Epidermal melanocyte (primary cell): ENCODE measurements at regions not wholly inside any gene's neighbourhood (a gene's known extent, or its start where the extent isn't known, plus 50 kb on each side); places are given as distances from the start of the nearest gene placed in this dataset.

ENCODE experiments used
- DNase-seq: peaks from one replicate; pipeline ENCODE4 v3.0.0; 2011; ENCODE audit warnings: low spot score; ENCODE audit not compliant: insufficient read length

DNA sequence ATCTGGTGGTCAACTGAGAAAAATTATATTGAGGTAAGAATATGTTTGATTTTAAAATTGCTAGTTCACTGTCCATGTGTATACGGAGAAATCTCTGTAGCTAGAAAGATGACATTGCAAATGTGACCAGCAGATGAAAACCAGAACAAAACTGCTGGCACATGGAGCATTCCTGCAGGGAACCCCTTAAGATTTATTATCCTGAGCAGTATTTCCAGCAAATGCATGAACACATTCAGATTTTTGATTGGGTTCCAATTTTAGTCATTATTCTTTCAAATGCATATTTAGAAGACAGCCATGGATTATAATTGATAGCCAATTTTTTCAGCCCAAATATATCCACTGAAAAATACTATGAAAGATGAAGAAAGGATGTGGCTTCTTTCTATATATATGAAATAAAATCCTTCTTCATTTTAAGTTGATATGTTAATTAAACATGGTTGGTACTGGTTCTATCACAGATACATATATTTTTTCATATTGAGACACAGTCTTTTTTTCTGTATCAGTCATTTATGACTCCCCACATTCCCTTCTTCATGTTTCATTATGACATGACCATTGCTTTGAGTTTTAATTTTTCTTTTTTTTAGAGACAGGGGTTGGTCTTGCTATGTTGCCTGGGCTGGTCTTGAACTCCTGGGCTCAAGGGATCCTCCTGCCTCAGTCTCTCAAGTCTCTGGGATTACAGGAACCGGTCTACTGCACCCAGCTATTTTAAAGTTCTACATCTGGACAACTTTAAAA lies 376.5 kb downstream of the KLF12 start:
- no peak for DNase-seq

DNA sequence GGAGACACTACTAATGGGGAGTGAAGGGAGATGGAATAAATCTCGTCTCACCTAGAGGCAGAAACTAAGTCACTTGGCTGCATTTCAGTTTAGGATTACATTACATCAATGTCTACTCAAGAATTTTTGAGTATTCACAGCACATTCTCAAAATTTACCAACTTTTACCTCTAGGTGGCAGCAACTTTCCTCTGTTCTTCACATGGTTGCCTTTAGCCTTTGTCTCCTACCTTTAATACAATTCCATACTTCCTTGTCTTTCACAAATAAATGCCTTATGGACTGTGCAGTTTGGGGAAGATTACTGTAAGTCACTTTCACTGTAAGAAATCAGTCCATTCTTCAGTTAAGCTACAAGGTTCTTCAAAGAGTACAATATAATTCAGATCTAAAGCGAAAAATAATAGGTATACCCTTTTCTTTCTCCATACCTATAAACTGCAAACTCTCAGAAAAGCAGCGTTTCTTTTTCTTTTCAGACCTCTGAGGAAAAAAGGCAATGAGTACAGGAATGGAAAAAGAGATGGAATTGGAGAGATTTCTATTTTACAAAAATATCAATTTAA lies 379.4 kb downstream of the KLF12 start:
- peak; percentile 46 for DNase-seq

DNA sequence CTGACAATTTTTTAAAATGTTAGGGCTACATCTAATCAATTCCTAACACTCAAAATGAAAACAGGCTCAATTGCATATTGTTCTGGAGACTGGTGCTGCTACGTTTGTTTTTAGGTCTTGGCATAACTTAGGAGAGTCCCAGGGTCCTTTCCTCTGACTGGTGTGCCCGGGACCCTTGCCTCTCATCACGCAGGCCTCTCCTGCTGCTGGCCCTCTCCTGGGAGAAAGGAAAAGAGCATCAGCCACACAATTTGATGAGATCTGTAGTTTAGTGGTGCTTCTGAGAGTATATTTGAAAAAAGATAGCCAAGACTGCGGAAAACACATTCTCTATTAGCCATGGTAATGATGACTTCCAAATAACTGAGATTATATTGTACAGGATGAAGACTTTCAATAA lies 380.0 kb downstream of the KLF12 start:
- no peak for DNase-seq

DNA sequence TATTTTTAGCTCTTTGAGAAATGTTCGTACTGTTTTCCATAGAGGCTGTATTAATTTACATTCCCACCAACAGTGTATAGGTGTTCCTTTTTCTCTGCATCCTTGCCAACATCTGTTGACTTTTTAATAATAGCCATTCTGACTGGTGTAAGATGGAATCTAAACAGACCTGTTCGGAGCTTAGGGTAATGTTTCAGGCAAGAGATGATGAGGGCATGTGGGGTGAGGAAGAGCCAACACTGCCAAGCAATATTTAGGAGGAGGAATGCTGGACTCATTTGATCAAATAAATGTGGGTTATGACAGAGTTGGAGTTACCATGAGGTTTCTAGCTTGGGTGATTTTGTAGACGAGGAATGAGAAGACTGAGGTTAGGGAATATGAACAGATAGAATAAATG lies 382.9 kb downstream of the KLF12 start:
- no peak for DNase-seq

DNA sequence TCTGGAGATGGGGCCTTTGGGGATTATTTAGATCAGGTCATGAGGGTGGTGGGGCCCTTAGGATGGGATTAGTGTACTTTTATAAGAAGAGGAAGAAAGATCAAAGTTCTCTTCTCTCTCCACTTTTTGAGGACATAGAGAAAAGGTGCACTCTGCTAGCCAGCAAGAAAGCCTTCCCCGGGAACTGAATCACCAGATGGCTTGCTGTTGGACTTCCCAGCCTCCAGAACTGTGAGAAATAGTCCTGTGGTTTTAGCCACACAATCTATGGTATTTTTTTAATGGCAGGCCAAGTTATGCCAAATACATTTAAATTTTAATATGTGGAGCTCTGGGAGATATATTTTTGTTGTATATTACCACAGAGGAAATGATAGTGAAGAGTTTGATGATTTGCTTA lies 385.8 kb downstream of the KLF12 start:
- no peak for DNase-seq

DNA sequence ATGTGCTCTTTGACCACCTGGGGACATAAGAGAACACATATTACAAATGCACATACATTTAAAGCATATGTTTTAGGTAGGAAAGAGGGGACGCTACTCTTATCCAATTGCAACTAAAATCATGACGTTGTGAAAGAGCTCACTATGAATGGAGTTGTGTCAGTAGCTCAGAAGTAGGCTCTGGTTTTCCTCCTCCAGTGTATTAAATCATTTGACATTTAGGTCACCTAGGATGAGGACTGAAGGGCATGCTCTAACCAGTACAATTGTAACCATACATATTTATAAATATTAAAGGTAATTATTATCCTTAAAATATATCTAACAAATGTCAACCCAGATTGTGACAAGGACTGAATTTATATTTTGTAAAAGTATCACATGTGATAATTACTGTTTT lies 389.0 kb downstream of the KLF12 start:
- DNase-seq: no peak

DNA sequence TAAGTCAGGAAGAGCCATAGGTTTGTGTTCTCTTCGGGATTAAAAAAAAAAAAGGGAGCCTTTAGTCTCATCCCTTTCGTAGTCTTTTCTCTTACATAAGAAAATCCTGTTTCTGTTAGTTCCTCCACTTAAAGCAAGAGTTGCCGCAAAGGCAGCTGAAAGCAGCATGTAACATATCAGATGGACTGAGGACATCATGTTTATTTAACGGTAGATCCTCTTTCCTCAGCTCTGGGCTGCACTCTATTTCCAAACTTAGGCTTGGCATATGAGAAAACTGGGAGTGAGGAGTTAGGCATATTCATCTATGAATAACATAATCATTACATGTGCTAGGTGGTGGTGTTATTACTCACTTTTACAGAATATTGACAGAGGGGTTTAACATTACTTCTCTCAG lies 391.2 kb downstream of the KLF12 start:
- no peak for DNase-seq

DNA sequence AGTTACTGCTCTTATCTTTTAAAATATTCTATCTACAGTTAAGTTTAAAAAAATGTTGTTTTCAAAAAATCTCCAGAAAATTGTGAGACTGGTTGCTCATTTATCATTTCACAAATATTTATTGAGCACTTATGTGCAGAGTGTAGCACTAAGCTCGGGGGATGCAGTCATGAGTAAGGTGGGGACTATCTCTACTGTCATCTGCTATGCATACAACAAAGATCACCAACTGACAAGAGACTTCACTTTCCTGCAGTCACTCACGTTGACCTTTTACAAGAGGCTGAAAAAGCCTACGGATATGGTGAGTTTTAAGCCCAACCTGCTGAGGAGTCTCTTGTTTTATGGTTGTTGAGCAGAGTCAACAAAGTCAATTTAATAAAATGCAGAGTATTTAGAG lies 392.5 kb downstream of the KLF12 start:
- DNase-seq: no peak

DNA sequence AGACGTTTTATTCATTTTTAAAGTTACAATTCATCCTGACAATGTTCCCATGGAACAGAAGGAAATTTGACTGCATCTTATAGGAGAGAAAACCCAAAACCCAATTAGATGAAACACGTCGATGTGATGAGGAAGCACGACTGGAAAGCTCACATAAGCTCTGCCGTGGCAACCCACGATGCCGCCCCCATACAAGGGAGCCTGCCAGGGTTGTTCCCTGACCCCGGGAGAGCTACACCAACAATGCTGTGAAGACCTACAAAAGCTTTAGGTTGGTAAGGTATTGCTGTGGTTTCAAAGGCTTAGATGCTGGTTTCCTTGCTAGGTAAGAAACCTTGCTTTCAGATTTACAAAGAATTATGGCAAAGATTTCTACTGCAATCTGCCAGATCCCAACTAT lies 393.1 kb downstream of the KLF12 start:
- no peak for DNase-seq

DNA sequence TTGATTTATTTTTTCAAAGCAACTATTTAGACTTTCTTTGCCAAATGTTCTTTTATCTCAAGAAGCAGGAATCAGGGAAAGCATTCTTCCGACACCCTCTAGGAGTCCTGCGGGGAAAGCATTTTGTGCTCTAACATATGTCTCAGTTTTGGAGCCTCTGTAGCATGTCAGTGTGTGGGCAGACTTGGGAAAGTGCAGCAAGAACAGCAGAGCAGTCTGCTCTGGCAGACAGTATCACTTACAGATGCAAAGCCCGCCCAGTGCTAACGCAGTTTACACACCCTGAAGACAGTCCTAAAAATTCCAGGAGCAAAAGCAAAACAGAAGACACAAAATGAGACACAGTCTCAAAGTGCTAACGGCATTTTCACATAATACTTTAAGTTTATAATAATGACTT lies 393.5 kb downstream of the KLF12 start:
- no peak for DNase-seq

DNA sequence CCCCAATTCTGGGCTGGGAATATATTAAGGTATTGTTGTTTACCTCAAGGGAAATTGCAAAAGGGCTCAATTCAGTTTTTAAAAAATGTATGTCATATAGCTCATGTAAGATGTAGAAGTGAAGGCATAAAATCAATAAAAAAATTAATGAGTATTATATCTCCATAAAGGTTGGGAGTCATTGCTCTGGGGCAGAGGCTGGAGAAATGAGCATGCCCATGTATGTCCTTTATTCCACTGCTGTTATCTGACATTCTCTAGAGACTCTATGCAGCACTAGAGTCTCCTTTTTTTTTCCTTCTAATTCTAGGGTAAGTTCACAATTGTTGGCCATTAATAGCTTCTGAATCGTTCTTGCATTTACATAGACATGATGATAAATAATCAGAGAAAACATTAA lies 394.8 kb downstream of the KLF12 start:
- no peak for DNase-seq

DNA sequence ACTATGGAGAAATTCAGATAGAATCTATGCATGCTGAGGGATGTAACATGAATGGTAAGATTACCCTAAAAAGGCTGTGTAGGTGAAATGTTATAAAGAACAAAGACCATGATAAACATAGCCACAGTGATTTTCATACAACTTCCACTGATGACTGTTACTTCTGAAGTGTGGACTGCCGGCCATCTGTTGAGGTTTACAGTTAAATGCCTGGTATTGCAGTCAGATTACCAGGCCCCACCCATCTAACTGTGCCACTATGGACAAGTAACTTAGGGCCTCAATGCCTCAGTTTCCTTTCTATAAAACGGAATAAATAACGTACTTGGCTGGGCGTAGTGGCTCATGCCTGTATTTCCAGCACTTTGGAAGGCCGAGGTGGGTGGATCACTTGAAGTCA lies 395.6 kb downstream of the KLF12 start:
- no peak for DNase-seq

DNA sequence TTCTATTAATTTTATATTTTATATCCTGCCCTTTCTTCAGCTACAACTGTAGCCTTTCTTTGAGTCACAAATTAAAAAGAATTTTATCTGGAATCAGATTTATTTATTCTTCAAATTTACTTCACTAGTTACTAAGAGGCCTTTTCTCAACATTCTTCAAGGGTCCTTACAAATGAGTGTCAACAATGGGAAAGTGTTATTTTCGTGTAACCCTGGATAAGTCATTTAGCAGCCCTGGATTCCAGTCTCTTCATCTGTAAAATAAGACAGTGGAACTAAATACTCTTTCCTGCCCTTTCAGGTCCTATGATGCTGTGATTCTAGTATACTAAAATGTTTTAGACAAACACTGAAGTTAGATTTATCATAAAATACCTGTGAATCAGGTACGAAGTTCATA lies 397.0 kb downstream of the KLF12 start:
- no peak for DNase-seq

DNA sequence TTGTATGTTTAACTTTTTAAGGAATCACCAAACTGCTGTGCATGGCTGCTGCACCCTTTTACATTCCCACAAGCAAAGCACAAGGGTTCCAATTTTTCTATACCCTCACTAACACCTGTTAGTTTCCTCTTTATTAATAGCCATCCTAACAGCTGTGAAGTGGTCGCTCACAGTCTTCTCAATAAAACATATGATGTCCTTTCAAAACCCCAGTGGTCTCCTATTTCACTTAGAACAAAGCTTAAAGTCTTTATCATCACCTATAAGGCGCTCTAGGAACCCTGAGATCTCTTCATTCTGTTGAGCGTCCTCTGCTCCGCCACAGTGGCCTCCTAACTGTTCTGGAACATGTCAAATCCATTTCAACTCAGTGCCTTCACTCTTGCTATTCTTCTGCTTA lies 400.5 kb downstream of the KLF12 start:
- no peak for DNase-seq

DNA sequence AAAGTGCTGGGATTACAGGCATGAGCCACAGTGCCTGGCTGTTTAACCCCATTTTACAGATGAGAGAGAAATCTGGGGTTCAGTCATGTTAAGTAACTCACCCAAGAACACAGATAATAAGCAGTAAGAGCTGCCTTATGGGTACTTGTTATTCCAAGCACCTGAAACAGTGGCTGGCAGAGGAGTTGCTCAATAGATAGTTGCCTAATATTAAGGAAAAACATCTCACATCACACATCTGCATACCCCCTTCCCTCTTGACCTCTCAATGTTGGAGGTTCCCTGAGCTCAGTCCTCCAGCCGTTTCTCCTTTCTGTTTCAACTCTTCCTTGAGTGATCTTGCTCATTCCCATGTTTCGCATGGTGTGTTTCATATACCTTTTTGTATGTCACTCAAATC lies 401.9 kb downstream of the KLF12 start:
- no peak for DNase-seq

DNA sequence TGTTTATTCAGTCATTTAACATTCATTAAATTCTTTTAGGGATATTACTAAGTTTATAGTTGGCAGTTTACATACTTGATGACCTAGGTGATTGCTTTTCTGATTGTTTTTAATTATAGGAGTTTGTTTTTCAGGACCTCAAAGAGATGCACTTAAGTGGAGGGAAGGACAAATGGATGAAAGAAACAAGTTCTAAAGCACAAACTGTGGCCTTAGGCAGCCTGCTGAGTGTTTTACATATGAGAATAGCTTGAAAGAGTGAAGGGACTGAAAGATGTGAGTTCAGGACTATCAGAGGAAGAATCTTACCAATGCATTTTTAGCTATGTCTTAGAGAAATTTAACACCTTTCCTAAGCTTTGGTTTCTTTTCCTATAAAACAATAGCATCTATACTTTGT lies 402.6 kb downstream of the KLF12 start:
- no peak for DNase-seq

DNA sequence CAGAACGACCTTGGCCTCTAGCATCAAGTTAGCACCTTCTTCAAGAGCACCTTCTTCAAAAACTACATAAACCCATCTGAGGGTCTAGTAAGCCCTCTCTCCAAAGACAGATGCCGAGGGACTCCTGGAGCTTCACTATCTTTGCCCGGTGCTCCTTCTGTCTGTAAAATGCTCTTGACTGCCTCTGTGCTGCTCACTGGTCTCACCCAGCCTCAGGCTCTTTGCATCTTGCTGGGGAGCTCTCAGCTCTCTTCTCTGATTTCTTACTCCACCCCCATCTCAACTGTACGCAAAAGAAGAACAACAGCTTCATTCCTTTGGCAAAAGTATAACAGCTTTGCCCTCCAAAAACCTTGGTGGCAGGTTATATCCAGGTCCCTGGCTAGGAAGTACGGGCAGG lies 404.2 kb downstream of the KLF12 start:
- DNase-seq: no peak

DNA sequence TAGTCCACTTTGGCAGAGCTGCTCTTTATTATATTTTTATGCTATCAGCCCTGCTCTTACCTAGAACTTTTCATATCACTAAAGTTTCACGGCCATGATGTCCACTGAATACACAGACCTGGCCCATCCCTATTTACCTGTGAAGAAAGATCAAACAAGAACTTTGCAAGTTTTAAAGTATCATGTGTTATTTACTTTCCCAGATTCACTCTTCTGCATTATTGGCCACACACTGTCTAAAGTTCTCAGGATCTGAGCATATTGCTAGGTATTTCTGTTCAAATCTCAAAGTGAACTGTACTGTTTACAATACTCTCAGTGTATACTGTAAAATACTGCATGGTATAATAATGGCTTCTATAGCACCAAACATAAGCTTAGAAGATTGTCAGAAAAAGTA lies 405.2 kb downstream of the KLF12 start:
- no peak for DNase-seq

DNA sequence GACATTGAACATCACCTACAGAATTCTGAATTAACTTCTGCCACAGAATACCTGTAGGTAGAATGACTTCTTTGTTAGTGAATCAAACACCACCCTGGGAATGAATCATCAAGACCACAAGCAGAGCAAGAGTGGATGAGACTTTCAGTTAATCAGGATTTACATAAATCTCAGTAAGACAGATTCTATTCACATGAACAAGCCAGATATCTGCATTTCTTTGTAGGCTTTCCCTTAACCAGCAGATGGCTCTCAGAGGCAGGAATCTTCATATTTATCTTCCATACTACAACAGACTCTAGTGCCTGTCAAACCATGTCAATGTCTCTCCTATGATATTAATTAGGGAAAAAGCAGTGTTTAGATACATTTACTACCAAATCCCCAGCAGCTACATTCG lies 412.1 kb downstream of the KLF12 start:
- DNase-seq: no peak

DNA sequence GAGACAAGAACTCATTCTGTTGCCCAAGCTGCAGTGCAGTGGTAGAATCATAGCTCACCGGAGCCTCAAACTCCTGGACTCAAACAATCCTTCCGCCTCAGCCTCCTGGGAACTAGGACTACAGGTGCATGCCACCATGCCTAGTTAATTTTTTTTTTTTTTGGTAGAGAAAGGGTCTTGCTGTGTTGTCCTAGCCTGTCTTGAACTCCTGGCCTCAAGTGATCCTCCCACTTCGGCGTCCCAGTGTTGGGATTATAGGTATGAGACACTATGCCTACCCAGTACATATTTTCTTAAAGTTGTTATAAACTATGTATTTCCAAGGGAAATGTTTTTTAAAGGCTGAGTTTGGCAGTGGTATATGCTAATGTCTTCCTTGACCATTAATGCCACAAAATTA lies 412.6 kb downstream of the KLF12 start:
- DNase-seq: no peak

DNA sequence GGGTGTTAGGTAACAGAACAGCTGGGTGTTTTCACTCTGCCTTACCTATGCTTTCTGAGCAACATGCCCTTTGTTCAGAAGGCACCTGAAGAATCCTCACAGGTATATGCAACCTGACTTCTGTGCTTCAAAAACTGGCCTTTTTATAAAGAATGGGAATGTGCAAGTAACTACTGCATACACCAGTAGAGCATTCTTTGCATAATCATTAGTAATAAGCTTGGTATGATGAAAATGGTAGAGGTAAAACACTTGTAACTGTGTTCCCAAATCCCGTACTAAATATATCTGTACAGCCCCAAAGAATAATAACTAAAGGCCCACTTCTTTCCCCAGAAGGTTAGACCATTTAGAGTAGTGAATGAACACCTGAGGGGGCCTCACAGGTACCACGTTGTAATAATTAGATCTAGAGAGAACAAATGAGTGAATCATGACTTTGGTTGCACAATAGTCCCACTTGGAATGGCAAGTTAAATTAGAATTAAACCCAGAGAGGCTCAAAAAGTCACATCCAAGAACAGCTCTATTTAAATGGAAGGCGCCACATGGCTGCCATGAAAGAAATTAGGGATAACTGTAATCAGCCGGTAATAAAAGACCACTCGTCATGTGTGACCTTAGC lies 413.9 kb downstream of the KLF12 start:
- no peak for DNase-seq

DNA sequence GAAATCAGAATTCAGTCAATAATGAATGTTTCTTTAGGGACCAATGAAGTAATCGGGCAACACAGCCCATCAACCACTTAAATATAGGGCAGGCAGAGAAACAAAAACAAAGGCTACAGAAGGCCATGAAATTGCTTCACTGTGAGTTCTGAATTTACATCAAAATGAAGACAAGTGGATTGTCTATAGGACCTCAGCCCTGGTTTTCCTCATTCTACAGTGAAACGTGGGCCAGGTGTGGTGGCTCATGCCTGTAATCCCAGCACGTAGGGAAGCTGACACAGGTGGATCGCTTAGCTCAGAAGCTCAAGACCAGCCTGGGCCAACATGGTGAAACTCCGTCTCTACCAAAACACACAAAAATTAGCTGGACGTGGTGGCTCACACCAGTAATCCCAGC lies 416.0 kb downstream of the KLF12 start:
- DNase-seq: no peak

DNA sequence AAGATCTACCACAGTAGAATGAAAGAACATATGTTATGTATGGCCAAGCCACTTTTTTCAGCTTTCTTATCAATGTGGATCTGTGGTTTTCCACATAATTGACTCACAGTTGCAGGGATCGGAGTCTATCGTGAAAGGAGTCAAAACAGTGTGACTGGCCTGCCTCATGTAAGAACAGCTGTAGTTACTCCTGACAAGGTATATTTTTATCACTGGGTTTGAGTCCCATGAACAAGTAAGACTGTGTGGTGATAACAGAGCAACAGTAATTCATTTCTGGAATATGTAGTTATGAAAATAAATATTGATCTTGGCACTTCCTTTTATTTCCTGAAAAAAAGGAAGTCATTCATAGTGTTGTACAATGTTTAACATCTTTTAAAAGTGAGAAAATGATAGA lies 416.6 kb downstream of the KLF12 start:
- no peak for DNase-seq
